Neural progenitor cell (in vitro differentiated cells): ENCODE measurements at regions not wholly inside any gene's neighbourhood (a gene's known extent, or its start where the extent isn't known, plus 50 kb on each side); places are given as distances from the start of the nearest gene placed in this dataset.

Source experiments
- DNase-seq: peaks from one replicate; pipeline ENCODE4 v3.0.0-alpha.2; 2016; ENCODE audit warnings: low spot score
- H2AFZ ChIP-seq: fragments of 200-600 bp; sonication (generic); replicated peaks from 2 replicates; pipeline ENCODE4 v1.6.1; 2016; ENCODE audit warnings: antibody characterized with exemption
- H3F3A ChIP-seq: fragments of 200-600 bp; sonication (generic); 2 replicates; pipeline ENCODE4 v1.6.1; 2016; ENCODE audit warnings: antibody characterized with exemption, low read depth
- H3K27ac ChIP-seq: fragments of 200-600 bp; sonication (generic); 2 replicates; pipeline ENCODE4 v1.5.1; 2016; ENCODE audit warnings: mild to moderate bottlenecking
- H3K27me3 ChIP-seq: fragments of 200-600 bp; sonication (generic); 2 replicates; pipeline ENCODE4 v1.6.1; 2016; ENCODE audit warnings: mild to moderate bottlenecking, moderate library complexity
- H3K36me3 ChIP-seq: fragments of 200-600 bp; sonication (generic); 2 replicates; pipeline ENCODE4 v1.5.1; 2016
- H3K4me1 ChIP-seq: fragments of 200-600 bp; sonication (generic); 2 replicates; pipeline ENCODE4 v1.6.1; 2016; ENCODE audit warnings: mixed run types
- H3K4me2 ChIP-seq: fragments of 200-600 bp; sonication (generic); 2 replicates; pipeline ENCODE4 v1.6.1; 2016
- H3K4me3 ChIP-seq: fragments of 200-600 bp; sonication (generic); 2 replicates; pipeline ENCODE4 v1.5.1; 2016
- H3K79me2 ChIP-seq: fragments of 200-600 bp; sonication (generic); 2 replicates; pipeline ENCODE4 v1.6.1; 2016; ENCODE audit warnings: low read depth
- H3K9ac ChIP-seq: fragments of 200-600 bp; sonication (generic); 2 replicates; pipeline ENCODE4 v1.6.1; 2016
- H3K9me3 ChIP-seq: fragments of 200-600 bp; sonication (generic); 2 replicates; pipeline ENCODE4 v1.5.1; 2016; ENCODE audit warnings: low read depth
- H4K20me1 ChIP-seq: fragments of 200-600 bp; sonication (generic); 2 replicates; pipeline ENCODE4 v1.6.1; 2016; ENCODE audit warnings: low read depth
- H3K27ac Mint-ChIP-seq: 3 replicates; pipeline ENCODE4 v1.8.0; 2021; ENCODE audit warnings: mixed read lengths
- H3K27me3 Mint-ChIP-seq: 2 replicates; pipeline ENCODE4 v1.8.0; 2022; ENCODE audit warnings: low read depth, mild to moderate bottlenecking, inconsistent platforms, moderate library complexity, mixed read lengths; ENCODE audit not compliant: insufficient read depth
- H3K36me3 Mint-ChIP-seq: 3 replicates; pipeline ENCODE4 v1.8.0; 2021; ENCODE audit warnings: mixed read lengths
- H3K4me1 Mint-ChIP-seq: 3 replicates; pipeline ENCODE4 v1.8.0; 2021; ENCODE audit warnings: mixed read lengths
- H3K4me3 Mint-ChIP-seq: 3 replicates; pipeline ENCODE4 v1.8.0; 2021; ENCODE audit warnings: mild to moderate bottlenecking, moderate library complexity, mixed read lengths
- H3K9me3 Mint-ChIP-seq: 3 replicates; pipeline ENCODE4 v1.8.0; 2020; ENCODE audit warnings: mixed read lengths
- CTCF ChIP-seq: fragments of 200-600 bp; sonication (generic); IDR thresholded peaks from 2 replicates; pipeline ENCODE4 v1.5.1; 2017; ENCODE audit warnings: antibody characterized with exemption, mild to moderate bottlenecking
- EZH2 ChIP-seq: fragments of 200-600 bp; sonication (generic); IDR thresholded peaks from 2 replicates; pipeline ENCODE4 v1.6.1; 2017; ENCODE audit warnings: antibody characterized with exemption, mild to moderate bottlenecking, moderate library complexity
- EZH2phosphoT487 ChIP-seq: fragments of 200-600 bp; sonication (generic); IDR thresholded peaks from 2 replicates; pipeline ENCODE4 v1.6.1; 2017; ENCODE audit warnings: antibody characterized with exemption

GRCh38 chr11:106249617-106250239 lies 172.3 kb downstream of the AASDHPPT start:
- Histone ChIP-seq H3K27ac (peak overlapping the region; percentile 26), H4K20me1 (no peaks in the 10 kb centered on the region), H3K4me2 (peak overlapping the region; percentile 1), H3K9me3 (no peaks in the 10 kb centered on the region), H3K4me3 (no peak overlapping the region), H3K4me1 (peaks cover 16% of the 10 kb centered on the region), H3K9ac (no peak overlapping the region), H3K79me2 (no peaks in the 10 kb centered on the region), H2AFZ (peak overlapping the region; percentile 2), H3F3A (peaks cover 6% of the 10 kb centered on the region), H3K36me3 (no peaks in the 10 kb centered on the region), H3K27me3 (no peaks in the 10 kb centered on the region)
- TF ChIP-seq CTCF = no peak
- TF ChIP-seq EZH2phosphoT487 = no peak
- TF ChIP-seq EZH2 = no peak
- Mint-ChIP-seq H3K4me1 (peaks cover 30% of the 10 kb centered on the region), H3K27ac (peak overlapping the region; percentile 98), H3K36me3 (peaks cover 10% of the 10 kb centered on the region), H3K9me3 (peaks cover 33% of the 10 kb centered on the region), H3K4me3 (no peak overlapping the region), H3K27me3 (peaks cover 11% of the 10 kb centered on the region)
- no peak for DNase-seq

- Mint-ChIP-seq H3K4me1 (no peaks in the 10 kb centered on the region), H3K27ac (no peak overlapping the region), H3K4me3 (no peak overlapping the region), H3K36me3 (peaks cover 1% of the 10 kb centered on the region), H3K27me3 (peaks cover 3% of the 10 kb centered on the region), H3K9me3 (peaks cover 9% of the 10 kb centered on the region)
- Histone ChIP-seq H3K4me1 (no peaks in the 10 kb centered on the region), H3K27me3 (no peaks in the 10 kb centered on the region), H3K9ac (no peak overlapping the region), H4K20me1 (no peaks in the 10 kb centered on the region), H3K9me3 (no peaks in the 10 kb centered on the region), H2AFZ (no peak overlapping the region), H3K36me3 (no peaks in the 10 kb centered on the region), H3K27ac (no peak overlapping the region), H3K4me2 (no peak overlapping the region), H3K79me2 (no peaks in the 10 kb centered on the region), H3K4me3 (no peak overlapping the region), H3F3A (no peaks in the 10 kb centered on the region)
- no peak for DNase-seq
- TF ChIP-seq EZH2phosphoT487 = no peak
- TF ChIP-seq CTCF = no peak
- no peak for TF ChIP-seq EZH2
These were observed 185.4 kb downstream of the AASDHPPT start for GRCh38 chr11:106262852-106263251.

GRCh38 chr11:106263527-106263926 lies 186.1 kb downstream of the AASDHPPT start:
- Histone ChIP-seq H3K36me3 (no peaks in the 10 kb centered on the region), H3F3A (no peaks in the 10 kb centered on the region), H3K4me1 (no peaks in the 10 kb centered on the region), H2AFZ (no peak overlapping the region), H3K79me2 (no peaks in the 10 kb centered on the region), H3K27ac (no peak overlapping the region), H3K9me3 (no peaks in the 10 kb centered on the region), H4K20me1 (no peaks in the 10 kb centered on the region), H3K4me3 (no peak overlapping the region), H3K4me2 (no peak overlapping the region), H3K9ac (no peak overlapping the region), H3K27me3 (no peaks in the 10 kb centered on the region)
- peaks cover 15% of the 10 kb centered on the region for H3K9me3 Mint-ChIP-seq
- no peak overlapping the region for H3K4me3 Mint-ChIP-seq
- no peak for TF ChIP-seq EZH2
- no peak for TF ChIP-seq CTCF
- no peak for TF ChIP-seq EZH2phosphoT487
- DNase-seq = no peak
- H3K4me1 Mint-ChIP-seq = no peaks in the 10 kb centered on the region
- no peak overlapping the region for H3K27ac Mint-ChIP-seq
- H3K27me3 Mint-ChIP-seq = peaks cover 2% of the 10 kb centered on the region
- H3K36me3 Mint-ChIP-seq = peaks cover 1% of the 10 kb centered on the region
